Left lobe of liver (tissue), 2 donors: ENCODE measurements at regions not wholly inside any gene's neighbourhood (a gene's known extent, or its start where the extent isn't known, plus 50 kb on each side); places are given as distances from the start of the nearest gene placed in this dataset.

Experiments used
- ATAC-seq: fragments of 200-7000 bp; cut with Tn5 transposase; one replicate; pipeline ENCODE4 v1.9.1; 2020; ENCODE audit warnings: mild to moderate bottlenecking, moderate library complexity
- DNase-seq: peaks from one replicate; pipeline ENCODE4 v3.0.0-alpha.2; 2020; ENCODE audit warnings: low spot score
- donor health status: DM: no; HTN: no; CAD: no; lungs with moderate emphysema.
- donor health status: DM: no; HTN: yes; CAD: no.

- no peak for ATAC-seq
These were observed 171.3 kb downstream of the SNCA start for GRCh38 chr4:89665662-89666061.

GRCh38 chr4:89664521-89664920, 172.4 kb downstream of the SNCA start:
- DNase-seq (no peak), ATAC-seq (no peak)

More at GRCh38 chr4:89665662-89666061, 171.3 kb downstream of the SNCA start:
- DNase-seq = no peak

- DNase-seq = no peak
- ATAC-seq = no peak
These were observed 175.6 kb downstream of the SNCA start for GRCh38 chr4:89661173-89661899.

- no peak for ATAC-seq
- no peak for DNase-seq
These were observed 176.4 kb downstream of the SNCA start for GRCh38 chr4:89660444-89661172.

GRCh38 chr4:89658701-89659024, 178.3 kb downstream of the SNCA start:
- ATAC-seq = no peak
- DNase-seq = no peak

- DNase-seq = no peak
- ATAC-seq = no peak
These were observed 178.8 kb downstream of the SNCA start for GRCh38 chr4:89657931-89658700.

GRCh38 chr4:89653012-89653411, 183.9 kb downstream of the SNCA start:
- DNase-seq = no peak
- no peak for ATAC-seq

GRCh38 chr4:89645482-89645881, 191.5 kb downstream of the SNCA start:
- ATAC-seq (no peak), DNase-seq (no peak)

GRCh38 chr4:89641367-89641687, 195.6 kb downstream of the SNCA start:
- DNase-seq (no peak), ATAC-seq (no peak)

- ATAC-seq (peak; percentile 99), DNase-seq (peak; percentile 50)
These were observed 196.2 kb downstream of the SNCA start for GRCh38 chr4:89640620-89641366.

GRCh38 chr4:89639395-89639794, 197.6 kb downstream of the SNCA start:
- ATAC-seq (no peak), DNase-seq (no peak)

GRCh38 chr4:89625599-89626293, 211.2 kb downstream of the SNCA start:
- ATAC-seq (no peak), DNase-seq (no peak)

GRCh38 chr4:89619206-89619962, 217.6 kb downstream of the SNCA start:
- ATAC-seq = no peak
- DNase-seq = no peak

- DNase-seq (no peak), ATAC-seq (no peak)
These were observed 218.8 kb downstream of the SNCA start for GRCh38 chr4:89618151-89618550.

GRCh38 chr4:89617317-89617716, 219.6 kb downstream of the SNCA start:
- DNase-seq (no peak), ATAC-seq (no peak)

GRCh38 chr4:89616382-89616781, 220.6 kb downstream of the SNCA start:
- ATAC-seq = no peak
- no peak for DNase-seq

GRCh38 chr4:89615051-89615450, 221.9 kb downstream of the SNCA start:
- DNase-seq = no peak
- no peak for ATAC-seq

- no peak for DNase-seq
- no peak for ATAC-seq
These were observed 222.8 kb downstream of the SNCA start for GRCh38 chr4:89614155-89614554.

- DNase-seq = no peak
- no peak for ATAC-seq
These were observed 226.7 kb downstream of the SNCA start for GRCh38 chr4:89610236-89610635.

- DNase-seq (no peak), ATAC-seq (no peak)
These were observed 227.2 kb downstream of the SNCA start for GRCh38 chr4:89609756-89610155.
